LoVo (cell line): ENCODE measurements at regions not wholly inside any gene's neighbourhood (a gene's known extent, or its start where the extent isn't known, plus 50 kb on each side); places are given as distances from the start of the nearest gene placed in this dataset.

Source experiments
- DNase-seq: peaks from one replicate; pipeline ENCODE4 v3.0.0-alpha.2; 2016; ENCODE audit warnings: low spot score

DNA sequence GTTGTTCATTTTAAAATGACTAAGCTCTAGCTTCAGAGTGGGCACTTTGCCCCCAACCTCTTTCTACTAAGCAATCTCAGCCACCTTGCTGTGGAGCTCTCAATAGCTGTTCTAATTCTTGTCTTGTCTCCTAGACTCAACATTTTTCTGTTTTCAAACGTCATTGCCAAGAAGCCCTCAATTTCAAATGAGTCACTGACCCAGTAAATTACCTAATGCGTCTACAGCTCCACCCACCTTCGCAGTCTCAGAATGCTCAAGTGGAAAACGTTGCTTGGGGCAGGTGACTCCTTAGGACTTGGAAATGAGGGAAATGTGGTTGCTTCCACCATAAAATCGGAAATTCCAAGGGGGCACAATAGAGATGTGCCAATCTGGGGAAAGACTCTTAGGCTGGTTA, 59.0 kb downstream of the ING2 start:
- DNase-seq: peak; percentile 16

GRCh38 chr4:183571350-183571941, 66.6 kb downstream of the ING2 start:
- DNase-seq: peak; percentile 48

DNA sequence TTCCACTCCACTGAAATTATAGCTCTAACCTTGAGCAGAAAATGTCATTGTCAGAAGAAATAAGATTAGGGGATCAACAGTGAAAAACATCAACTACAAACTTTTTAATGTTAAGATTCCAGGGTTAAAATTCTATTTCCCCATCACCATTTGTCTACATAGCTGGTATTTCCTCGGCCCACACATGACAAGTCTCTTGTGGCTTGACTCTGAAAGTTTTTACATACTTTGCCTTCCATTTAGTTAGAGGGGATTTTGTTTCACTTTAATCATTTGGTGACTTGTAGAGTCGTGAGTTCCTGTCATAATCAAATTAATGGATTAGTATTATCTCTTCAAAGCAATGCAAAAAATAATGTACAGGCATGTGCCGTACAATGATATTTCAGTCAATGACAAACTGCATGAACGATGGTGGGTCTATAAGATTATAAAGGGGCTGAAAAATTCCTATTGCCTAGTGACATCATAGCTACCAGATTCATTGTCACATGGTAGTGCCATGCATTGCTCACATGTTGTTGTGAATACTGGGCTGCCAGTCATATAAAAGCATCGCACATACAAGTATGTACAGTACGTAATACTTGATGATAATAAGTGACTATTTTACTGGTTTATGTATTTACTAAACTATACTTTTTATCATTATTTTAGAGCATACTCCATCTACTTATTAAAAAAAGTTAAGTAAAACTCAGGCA, 72.0 kb downstream of the ING2 start:
- no peak for DNase-seq

GRCh38 chr4:183580370-183580769, 75.5 kb downstream of the ING2 start:
- no peak for DNase-seq

- no peak for DNase-seq
These were observed 76.0 kb downstream of the ING2 start for GRCh38 chr4:183580849-183581248.

GRCh38 chr4:183586824-183587223, 72.2 kb downstream of the RWDD4 start:
- no peak for DNase-seq

- DNase-seq: no peak
These were observed 70.8 kb downstream of the RWDD4 start for GRCh38 chr4:183588169-183588675.

DNA sequence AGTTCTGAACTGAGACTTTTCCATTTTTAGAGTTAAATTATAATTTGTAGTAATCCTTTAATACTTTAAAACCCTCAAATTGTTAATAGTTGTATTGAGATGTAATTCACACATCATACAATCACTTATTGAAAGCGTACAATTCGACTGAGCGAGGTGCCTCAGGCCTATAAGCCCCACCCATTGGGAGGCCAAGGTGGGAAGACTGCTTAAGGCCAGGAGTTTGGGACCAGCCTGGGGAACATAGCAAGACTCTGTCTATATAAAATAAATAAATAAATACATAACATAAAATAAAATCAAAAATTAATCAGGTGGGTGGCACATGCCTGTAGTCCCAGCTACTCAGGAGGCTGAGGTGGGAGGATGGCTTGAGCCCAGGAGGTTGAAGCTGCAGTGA, 70.3 kb downstream of the RWDD4 start:
- DNase-seq: no peak

GRCh38 chr4:183589461-183590099, 69.4 kb downstream of the RWDD4 start:
- DNase-seq: no peak
